NCI-H2196 treated with DMSO at 0.1 percent for 48 hours (cell line): ENCODE measurements at regions not wholly inside any gene's neighbourhood (a gene's known extent, or its start where the extent isn't known, plus 50 kb on each side); places are given as distances from the start of the nearest gene placed in this dataset.
A peak's percentile ranks its signal among the peaks of the same experiment; 100 is the strongest.
"Not testable (repeated sequence)": the region's sequence is repeated elsewhere in the genome, so short reads cannot be mapped to it uniquely, and the experiment has no call there.

Experiments used
- DNase-seq: peaks from one replicate; lab custom pipeline; 2025; ENCODE audit not compliant: unreplicated experiment; lab: John Stamatoyannopoulos, UW

DNA sequence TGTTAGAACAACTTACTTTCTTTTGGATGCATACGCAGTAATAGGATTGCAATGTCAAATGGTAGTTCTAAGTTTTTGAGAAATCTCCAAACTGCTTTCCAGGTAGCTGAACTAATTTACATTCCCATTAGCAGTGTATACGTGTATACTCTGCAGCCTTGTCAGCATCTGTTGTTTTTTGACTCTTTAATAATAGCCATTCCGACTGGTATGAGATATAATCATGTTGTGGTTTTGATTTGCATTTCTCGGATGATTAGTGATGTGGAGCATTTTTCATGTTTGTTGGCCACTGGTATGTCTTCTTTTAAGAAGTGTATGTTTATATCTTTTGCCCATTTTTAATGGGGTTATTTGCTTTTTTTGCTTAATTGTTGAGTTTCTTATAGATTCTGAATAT is 76.9 kb upstream of the HNRNPA1L2 start:
- DNase-seq = not testable (repeated sequence)

DNA sequence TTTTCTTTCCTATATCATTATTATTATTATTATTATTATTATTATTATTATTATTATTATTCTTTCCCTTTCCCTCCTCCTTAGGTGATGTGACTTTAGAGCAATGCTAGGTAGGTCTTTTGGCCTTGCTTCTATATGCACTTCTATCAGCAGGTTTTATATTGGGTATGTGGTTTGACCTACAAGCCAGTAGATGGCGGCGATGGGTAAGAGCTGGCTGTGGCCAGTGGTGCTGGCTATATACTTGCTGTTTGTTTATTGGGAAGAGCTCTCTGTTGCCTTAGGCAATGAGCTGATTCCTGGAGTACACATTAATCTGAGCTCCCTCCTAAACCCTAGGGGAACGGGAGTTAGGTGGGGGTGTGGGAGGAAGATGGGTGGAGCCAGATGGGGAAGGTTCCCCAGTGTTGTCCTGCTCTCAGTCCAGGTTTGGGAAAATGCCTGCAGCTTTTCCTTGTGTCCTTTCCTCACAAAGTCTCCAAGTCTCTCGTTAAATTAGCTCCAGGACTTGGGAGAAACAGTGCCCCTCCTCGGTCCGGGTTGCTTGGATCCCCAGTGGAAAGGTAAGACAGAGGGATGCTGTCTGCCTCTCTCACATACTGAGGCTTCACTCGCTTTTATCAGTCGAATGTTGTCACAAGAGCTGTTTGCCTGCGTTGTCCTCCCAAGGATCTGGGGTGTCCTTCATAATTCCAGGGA is 72.2 kb upstream of the HNRNPA1L2 start:
- DNase-seq = peak; percentile 18

DNA sequence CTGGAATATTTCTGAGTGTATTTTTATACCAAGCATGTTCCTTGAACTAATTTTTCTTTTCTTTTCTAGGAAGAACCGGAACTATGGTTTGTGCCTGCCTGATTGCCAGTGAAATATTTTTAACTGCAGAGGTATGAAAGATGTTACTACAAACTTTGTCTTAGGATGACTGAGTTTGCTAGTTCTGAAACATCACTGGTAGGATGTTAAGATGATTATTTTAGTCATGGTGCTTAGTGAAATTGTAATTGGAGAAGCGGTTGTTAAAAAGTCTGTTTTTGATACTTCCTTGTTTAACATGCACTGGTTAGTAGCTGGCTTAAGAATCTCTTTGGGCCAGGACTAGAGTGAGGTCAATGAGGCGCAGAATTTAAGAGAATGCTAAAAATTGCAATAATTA is 71.1 kb upstream of the HNRNPA1L2 start:
- DNase-seq = not testable (repeated sequence)

DNA sequence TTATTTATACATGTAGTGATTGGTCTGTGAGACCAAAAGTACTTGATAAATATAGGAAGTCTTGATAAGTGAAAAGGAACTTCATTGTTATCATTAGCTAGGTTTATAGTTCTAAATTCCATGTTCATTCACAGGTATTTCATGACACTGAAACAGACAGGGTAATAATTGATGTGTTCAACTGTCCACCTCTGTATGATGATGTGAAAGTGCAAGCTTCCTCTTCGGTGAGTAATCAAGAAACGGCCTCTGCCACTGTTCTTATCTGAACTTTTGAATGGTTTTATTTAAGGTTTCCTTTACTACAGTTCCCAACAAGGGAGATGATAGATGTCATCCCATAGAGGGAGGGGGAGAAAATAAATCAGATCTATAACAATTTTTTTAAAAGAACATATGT is 59.3 kb upstream of the HNRNPA1L2 start:
- not testable (repeated sequence) for DNase-seq
